ENCODE measurements at regions not wholly inside any gene's neighbourhood (a gene's known extent, or its start where the extent isn't known, plus 50 kb on each side); places are given as distances from the start of the nearest gene placed in this dataset.

DNA sequence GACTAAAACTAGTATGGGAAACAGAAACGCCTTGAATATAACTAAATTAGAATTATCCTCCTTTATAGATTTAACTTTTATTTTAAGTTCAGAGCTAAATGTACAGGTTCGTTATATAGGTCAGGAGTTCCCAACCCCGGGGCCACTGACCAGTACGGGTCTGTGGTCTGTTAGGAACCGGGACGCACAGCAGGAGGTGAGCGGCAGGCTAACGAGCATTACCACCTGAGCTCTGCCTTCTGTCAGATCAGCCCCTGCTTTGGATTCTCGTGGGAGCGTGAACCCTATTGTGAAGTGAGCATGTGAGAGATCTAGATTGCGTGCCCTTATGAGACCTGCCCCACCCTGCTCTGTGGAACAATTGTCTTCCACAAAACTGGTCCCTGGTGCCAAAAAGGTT, 51.0 kb downstream of the FAT4 start:
- H3K4me3 ChIP-seq (ENCODE audit: low read depth, low read length): no peak overlapping the region
- no peaks in the 10 kb centered on the region for H3K9me3 ChIP-seq
- H3K36me3 ChIP-seq: no peaks in the 10 kb centered on the region
- peaks cover 5% of the 10 kb centered on the region; the same call in 1 of the 2 replicates for H3K4me1 ChIP-seq
- no peak for DNase-seq
- TF ChIP-seq, protein P1, sequence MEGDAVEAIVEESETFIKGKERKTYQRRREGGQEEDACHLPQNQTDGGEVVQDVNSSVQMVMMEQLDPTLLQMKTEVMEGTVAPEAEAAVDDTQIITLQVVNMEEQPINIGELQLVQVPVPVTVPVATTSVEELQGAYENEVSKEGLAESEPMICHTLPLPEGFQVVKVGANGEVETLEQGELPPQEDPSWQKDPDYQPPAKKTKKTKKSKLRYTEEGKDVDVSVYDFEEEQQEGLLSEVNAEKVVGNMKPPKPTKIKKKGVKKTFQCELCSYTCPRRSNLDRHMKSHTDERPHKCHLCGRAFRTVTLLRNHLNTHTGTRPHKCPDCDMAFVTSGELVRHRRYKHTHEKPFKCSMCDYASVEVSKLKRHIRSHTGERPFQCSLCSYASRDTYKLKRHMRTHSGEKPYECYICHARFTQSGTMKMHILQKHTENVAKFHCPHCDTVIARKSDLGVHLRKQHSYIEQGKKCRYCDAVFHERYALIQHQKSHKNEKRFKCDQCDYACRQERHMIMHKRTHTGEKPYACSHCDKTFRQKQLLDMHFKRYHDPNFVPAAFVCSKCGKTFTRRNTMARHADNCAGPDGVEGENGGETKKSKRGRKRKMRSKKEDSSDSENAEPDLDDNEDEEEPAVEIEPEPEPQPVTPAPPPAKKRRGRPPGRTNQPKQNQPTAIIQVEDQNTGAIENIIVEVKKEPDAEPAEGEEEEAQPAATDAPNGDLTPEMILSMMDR (IDR thresholded peaks at IDR 0.05; ENCODE audit: low read depth, low read length): no peak
- no peaks in the 10 kb centered on the region for H3K27me3 ChIP-seq

DNA sequence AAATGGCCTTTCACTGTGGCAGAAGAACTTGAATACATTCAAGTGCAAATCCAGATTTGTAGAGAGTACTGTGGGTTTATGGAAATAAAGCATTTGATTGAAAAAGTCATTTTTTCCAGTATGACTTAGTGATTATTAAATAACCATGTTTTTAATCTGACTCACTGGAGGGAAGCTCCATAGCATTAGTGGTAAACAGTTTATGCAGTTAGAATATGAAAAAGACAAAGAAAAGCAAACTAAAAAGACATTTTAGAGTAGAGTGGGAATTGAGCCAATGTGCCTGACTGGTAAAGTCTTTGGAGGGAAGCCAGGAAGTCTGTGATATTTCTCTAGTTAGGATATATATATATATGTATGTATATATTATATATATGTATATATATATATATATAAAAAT, 53.4 kb downstream of the FAT4 start:
- no peak for DNase-seq

DNA sequence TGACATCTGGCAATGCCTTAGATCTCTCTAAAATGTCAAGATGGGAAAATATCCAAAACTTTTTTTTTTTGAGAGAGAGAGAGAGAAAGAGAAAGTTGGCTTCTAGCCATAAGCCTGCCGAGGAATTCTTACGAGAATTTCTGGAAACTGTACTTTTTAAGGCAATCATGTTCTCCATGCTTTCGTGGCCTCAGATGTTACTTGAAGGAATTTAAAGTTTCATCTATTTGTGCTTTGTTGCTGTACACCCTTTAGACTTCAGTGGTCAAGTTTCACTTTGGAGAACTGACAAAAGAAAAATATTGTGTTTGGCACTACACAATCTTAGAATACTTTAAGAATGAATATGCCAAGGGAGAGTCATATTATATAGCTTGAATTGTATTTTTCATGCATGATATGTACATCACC, 53.9 kb downstream of the FAT4 start:
- Histone ChIP-seq H3K36me3 (no peaks in the 10 kb centered on the region), H3K27me3 (no peaks in the 10 kb centered on the region), H3K4me3 (ENCODE audit: low read depth, low read length) (peak overlapping the region; percentile 39), H3K4me1 (peaks cover 5% of the 10 kb centered on the region; the same call in 1 of the 2 replicates), H3K9me3 (no peaks in the 10 kb centered on the region)
- TF ChIP-seq, protein P1 (IDR thresholded peaks at IDR 0.05; ENCODE audit: low read depth, low read length): no peak
- DNase-seq: no peak

More for the DNA sequence above, 53.4 kb downstream of the FAT4 start:
- Histone ChIP-seq H3K4me3 (ENCODE audit: low read depth, low read length) (no peak overlapping the region), H3K9me3 (no peaks in the 10 kb centered on the region), H3K36me3 (no peaks in the 10 kb centered on the region), H3K27me3 (no peaks in the 10 kb centered on the region), H3K4me1 (peaks cover 5% of the 10 kb centered on the region; the same call in 1 of the 2 replicates)
- TF ChIP-seq, protein P1 (IDR thresholded peaks at IDR 0.05; ENCODE audit: low read depth, low read length): no peak

DNA sequence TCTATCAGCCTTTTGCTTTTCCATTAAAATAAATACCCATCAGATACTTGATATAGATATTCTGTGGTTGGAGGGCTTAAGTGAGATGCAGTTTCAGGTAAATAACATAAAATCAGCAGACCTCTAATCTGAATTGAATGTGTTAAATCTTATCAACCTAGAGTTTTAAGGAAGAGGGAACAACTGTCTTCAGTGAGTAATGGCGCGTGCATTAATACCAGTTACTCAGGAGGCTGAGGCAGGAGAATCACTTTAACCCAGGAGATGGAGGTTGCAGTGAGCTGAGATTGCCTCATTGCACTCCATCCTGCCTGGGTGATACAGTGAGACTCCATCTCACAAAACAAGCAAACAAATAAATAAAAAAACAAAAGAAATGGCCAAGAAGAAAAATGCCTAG, 54.3 kb downstream of the FAT4 start:
- H3K4me1 ChIP-seq: peaks cover 5% of the 10 kb centered on the region; the same call in 1 of the 2 replicates
- H3K4me3 ChIP-seq (ENCODE audit: low read depth, low read length): no peak overlapping the region
- H3K36me3 ChIP-seq: no peaks in the 10 kb centered on the region
- no peak for DNase-seq
- H3K27me3 ChIP-seq: no peaks in the 10 kb centered on the region
- H3K9me3 ChIP-seq: no peaks in the 10 kb centered on the region
- TF ChIP-seq, protein P1 (IDR thresholded peaks at IDR 0.05; ENCODE audit: low read depth, low read length): no peak

DNA sequence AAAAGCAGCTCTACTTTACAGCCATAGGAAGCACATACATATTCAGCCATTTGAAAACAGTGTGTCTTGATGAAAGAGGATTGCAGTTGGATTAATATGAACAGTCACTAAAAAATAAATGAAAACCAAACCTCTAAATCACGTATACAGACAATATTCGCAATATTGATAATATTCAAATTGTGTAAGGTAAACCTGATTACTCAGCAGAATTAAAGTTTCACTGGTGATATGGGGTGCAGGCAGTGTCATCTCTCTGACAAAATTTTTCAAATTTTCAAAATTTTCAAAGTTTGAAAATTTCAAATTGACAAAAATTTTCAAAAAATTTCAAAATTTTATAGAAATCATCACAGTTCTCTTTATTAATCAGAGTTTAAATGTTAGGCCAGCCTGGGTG, 55.7 kb downstream of the FAT4 start:
- Histone ChIP-seq H3K9me3 (no peaks in the 10 kb centered on the region), H3K27me3 (no peaks in the 10 kb centered on the region), H3K36me3 (no peaks in the 10 kb centered on the region), H3K4me3 (ENCODE audit: low read depth, low read length) (no peak overlapping the region), H3K4me1 (peaks cover 8% of the 10 kb centered on the region; the same call in 1 of the 2 replicates)
- TF ChIP-seq, protein P1 (IDR thresholded peaks at IDR 0.05; ENCODE audit: low read depth, low read length): no peak
- DNase-seq: no peak

DNA sequence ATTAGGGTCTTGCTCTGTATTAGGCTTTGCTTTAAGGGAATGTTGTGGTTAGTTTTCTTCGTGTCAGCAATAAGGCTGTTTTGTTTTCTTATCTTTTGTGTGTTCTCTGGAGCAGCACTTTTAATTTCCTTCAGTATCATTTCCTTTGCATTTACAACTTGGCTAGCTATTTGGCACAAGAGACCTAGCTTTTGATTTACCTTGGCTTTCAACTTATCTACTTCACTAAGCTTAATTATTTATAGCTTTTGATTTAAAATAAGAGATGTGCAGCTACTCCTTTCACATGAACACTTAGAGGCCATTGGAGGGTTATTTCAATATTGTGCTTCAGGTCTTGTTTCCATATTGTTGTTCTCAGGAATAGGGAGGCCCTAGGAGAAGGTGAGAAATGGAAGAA, 68.2 kb downstream of the FAT4 start:
- DNase-seq: no peak
- H3K4me1 ChIP-seq: no peaks in the 10 kb centered on the region
- H3K36me3 ChIP-seq: no peaks in the 10 kb centered on the region
- no peak overlapping the region for H3K4me3 ChIP-seq (ENCODE audit: low read depth, low read length)
- no peaks in the 10 kb centered on the region; the same call in 1 of the 2 replicates for H3K9me3 ChIP-seq
- TF ChIP-seq, protein P1 (IDR thresholded peaks at IDR 0.05; ENCODE audit: low read depth, low read length): no peak
- H3K27me3 ChIP-seq: no peaks in the 10 kb centered on the region

All from BE2C (cell line).